Hepatocyte (in vitro differentiated cells): ENCODE measurements at regions not wholly inside any gene's neighbourhood (a gene's known extent, or its start where the extent isn't known, plus 50 kb on each side); places are given as distances from the start of the nearest gene placed in this dataset.

ENCODE experiments used
- DNase-seq: peaks from one replicate; pipeline ENCODE4 v3.0.0-alpha.2; 2016; ENCODE audit warnings: low spot score
- H2AFZ ChIP-seq: fragments of 200-600 bp; sonication (generic); 2 replicates; pipeline ENCODE4 v1.6.0; 2016; ENCODE audit warnings: antibody characterized with exemption, mild to moderate bottlenecking
- H3K27ac ChIP-seq: fragments of 200-600 bp; sonication (generic); 2 replicates; pipeline ENCODE4 v1.5.1; 2016; ENCODE audit warnings: mild to moderate bottlenecking
- H3K27me3 ChIP-seq: fragments of 200-600 bp; sonication (generic); 2 replicates; pipeline ENCODE4 v1.6.1; 2016
- H3K36me3 ChIP-seq: fragments of 200-600 bp; sonication (generic); replicated peaks from 2 replicates; pipeline ENCODE4 v1.5.1; 2016; ENCODE audit warnings: low read depth; ENCODE audit not compliant: insufficient read depth
- H3K4me1 ChIP-seq: fragments of 200-600 bp; sonication (generic); 2 replicates; pipeline ENCODE4 v1.5.1; 2016; ENCODE audit warnings: mild to moderate bottlenecking, moderate library complexity; ENCODE audit not compliant: insufficient read depth
- H3K4me2 ChIP-seq: fragments of 200-600 bp; sonication (generic); 2 replicates; pipeline ENCODE4 v1.6.0; 2016
- H3K4me3 ChIP-seq: fragments of 200-600 bp; sonication (generic); 2 replicates; pipeline ENCODE4 v1.5.1; 2016; ENCODE audit warnings: mild to moderate bottlenecking
- H3K79me2 ChIP-seq: fragments of 200-600 bp; sonication (generic); 2 replicates; pipeline ENCODE4 v1.6.0; 2017; ENCODE audit warnings: mild to moderate bottlenecking
- H3K9me2 ChIP-seq: fragments of 200-600 bp; sonication (generic); replicated peaks from 2 replicates; pipeline ENCODE4 v1.6.0; 2017; ENCODE audit warnings: mild to moderate bottlenecking; ENCODE audit not compliant: insufficient read depth
- H3K9me3 ChIP-seq: fragments of 200-600 bp; sonication (generic); 2 replicates; pipeline ENCODE4 v1.5.1; 2016; ENCODE audit warnings: low read depth, mild to moderate bottlenecking
- H4K20me1 ChIP-seq: fragments of 200-600 bp; sonication (generic); 2 replicates; pipeline ENCODE4 v1.6.0; 2016; ENCODE audit warnings: mild to moderate bottlenecking; ENCODE audit not compliant: insufficient read depth, poor library complexity, severe bottlenecking
- EZH2 ChIP-seq: fragments of 200-600 bp; sonication (generic); IDR thresholded peaks from 2 replicates; pipeline ENCODE4 v1.6.1; 2016; ENCODE audit warnings: antibody characterized with exemption, mild to moderate bottlenecking, borderline replicate concordance
- EZH2phosphoT487 ChIP-seq: fragments of 200-600 bp; sonication (generic); IDR thresholded peaks from one replicate; pipeline ENCODE4 v1.6.1; 2018; ENCODE audit warnings: antibody characterized with exemption, mild to moderate bottlenecking, low read depth, moderate library complexity; ENCODE audit not compliant: unreplicated experiment, severe bottlenecking
- WGBS: methylation state at CpG from one replicate; pipeline ENCODE4 v1.1.6; 2016; ENCODE audit warnings: low lambda C conversion rate; ENCODE audit errors: missing lambda C conversion rate; 5-methylcytosine and 5-hydroxymethylcytosine counted together
- TF ChIP-seq, protein P1 (sequence below): fragments of 200-600 bp; sonication (generic); IDR thresholded peaks from 2 replicates; pipeline ENCODE4 v1.5.1; 2016; ENCODE audit warnings: antibody characterized with exemption, mild to moderate bottlenecking; ENCODE audit not compliant: poor library complexity

- Histone ChIP-seq H2AFZ (no peak overlapping the region), H3K9me3 (no peaks in the 10 kb centered on the region), H3K9me2 (no peaks in the 10 kb centered on the region), H3K4me3 (no peak overlapping the region), H3K27ac (no peak overlapping the region), H3K27me3 (no peaks in the 10 kb centered on the region), H3K79me2 (no peaks in the 10 kb centered on the region), H3K4me1 (no peaks in the 10 kb centered on the region), H3K4me2 (no peak overlapping the region), H3K36me3 (no peaks in the 10 kb centered on the region), H4K20me1 (no peaks in the 10 kb centered on the region)
- TF ChIP-seq EZH2phosphoT487 (no peak), EZH2 (no peak)
- TF ChIP-seq, protein P1, sequence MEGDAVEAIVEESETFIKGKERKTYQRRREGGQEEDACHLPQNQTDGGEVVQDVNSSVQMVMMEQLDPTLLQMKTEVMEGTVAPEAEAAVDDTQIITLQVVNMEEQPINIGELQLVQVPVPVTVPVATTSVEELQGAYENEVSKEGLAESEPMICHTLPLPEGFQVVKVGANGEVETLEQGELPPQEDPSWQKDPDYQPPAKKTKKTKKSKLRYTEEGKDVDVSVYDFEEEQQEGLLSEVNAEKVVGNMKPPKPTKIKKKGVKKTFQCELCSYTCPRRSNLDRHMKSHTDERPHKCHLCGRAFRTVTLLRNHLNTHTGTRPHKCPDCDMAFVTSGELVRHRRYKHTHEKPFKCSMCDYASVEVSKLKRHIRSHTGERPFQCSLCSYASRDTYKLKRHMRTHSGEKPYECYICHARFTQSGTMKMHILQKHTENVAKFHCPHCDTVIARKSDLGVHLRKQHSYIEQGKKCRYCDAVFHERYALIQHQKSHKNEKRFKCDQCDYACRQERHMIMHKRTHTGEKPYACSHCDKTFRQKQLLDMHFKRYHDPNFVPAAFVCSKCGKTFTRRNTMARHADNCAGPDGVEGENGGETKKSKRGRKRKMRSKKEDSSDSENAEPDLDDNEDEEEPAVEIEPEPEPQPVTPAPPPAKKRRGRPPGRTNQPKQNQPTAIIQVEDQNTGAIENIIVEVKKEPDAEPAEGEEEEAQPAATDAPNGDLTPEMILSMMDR: no peak
- WGBS: 91% methylated on average over 4 of the region's 4 CpGs
- DNase-seq: no peak
Measured at GRCh38 chr12:75613981-75614380, 102.6 kb upstream of the KRR1 start.

GRCh38 chr12:75611041-75611440 lies 99.6 kb upstream of the KRR1 start:
- H3K4me2 ChIP-seq: no peak overlapping the region
- no peaks in the 10 kb centered on the region for H3K4me1 ChIP-seq
- no peak overlapping the region for H3K27ac ChIP-seq
- DNase-seq: no peak
- no peaks in the 10 kb centered on the region for H3K9me3 ChIP-seq
- no peak overlapping the region for H3K4me3 ChIP-seq
- H3K27me3 ChIP-seq: no peaks in the 10 kb centered on the region
- no peaks in the 10 kb centered on the region for H3K36me3 ChIP-seq
- 87% methylated on average over 4 of the region's 4 CpGs for WGBS
- no peaks in the 10 kb centered on the region for H3K79me2 ChIP-seq
- no peaks in the 10 kb centered on the region for H4K20me1 ChIP-seq
- H2AFZ ChIP-seq: no peak overlapping the region
- no peaks in the 10 kb centered on the region for H3K9me2 ChIP-seq
- TF ChIP-seq, protein P1: no peak
- TF ChIP-seq EZH2 (no peak), EZH2phosphoT487 (no peak)

DNA sequence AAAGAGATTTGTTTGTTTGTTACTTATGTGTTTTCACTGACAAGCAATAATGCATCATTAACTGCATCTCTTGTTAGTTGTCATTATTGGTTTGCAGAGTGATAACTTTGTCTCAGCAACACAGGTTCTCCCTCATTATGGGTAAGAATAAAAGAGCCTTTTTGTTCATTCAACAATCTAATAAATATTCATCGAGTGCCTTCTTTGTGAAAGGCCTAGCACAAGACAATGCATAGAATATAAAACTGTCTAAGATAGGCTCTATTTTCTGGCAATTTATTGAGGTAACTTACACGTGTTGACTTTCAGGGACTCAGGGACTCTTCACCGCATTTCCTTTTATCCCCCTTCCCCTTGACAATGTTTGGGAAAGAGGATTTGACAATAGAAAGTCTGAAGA lies 95.5 kb upstream of the KRR1 start:
- no peaks in the 10 kb centered on the region for H3K27me3 ChIP-seq
- H3K36me3 ChIP-seq: no peaks in the 10 kb centered on the region
- no peaks in the 10 kb centered on the region for H3K9me3 ChIP-seq
- no peak overlapping the region for H3K27ac ChIP-seq
- no peak overlapping the region for H3K4me3 ChIP-seq
- DNase-seq: no peak
- H2AFZ ChIP-seq: no peak overlapping the region
- 78% methylated on average over 3 of the region's 3 CpGs for WGBS
- no peak overlapping the region for H3K4me2 ChIP-seq
- no peaks in the 10 kb centered on the region for H3K4me1 ChIP-seq
- no peaks in the 10 kb centered on the region for H3K9me2 ChIP-seq
- H4K20me1 ChIP-seq: no peaks in the 10 kb centered on the region
- no peaks in the 10 kb centered on the region for H3K79me2 ChIP-seq
- TF ChIP-seq, protein P1: no peak
- TF ChIP-seq EZH2 (no peak), EZH2phosphoT487 (no peak)

GRCh38 chr12:75606151-75606550 lies 94.7 kb upstream of the KRR1 start:
- H3K4me1 ChIP-seq: no peaks in the 10 kb centered on the region
- TF ChIP-seq EZH2 (no peak), EZH2phosphoT487 (no peak)
- no peak overlapping the region for H2AFZ ChIP-seq
- no peaks in the 10 kb centered on the region for H3K9me3 ChIP-seq
- H3K36me3 ChIP-seq: no peaks in the 10 kb centered on the region
- H3K4me3 ChIP-seq: no peak overlapping the region
- no peak overlapping the region for H3K4me2 ChIP-seq
- no peaks in the 10 kb centered on the region for H3K27me3 ChIP-seq
- H3K27ac ChIP-seq: no peak overlapping the region
- H4K20me1 ChIP-seq: no peaks in the 10 kb centered on the region
- WGBS: 79% methylated on average over 2 of the region's 2 CpGs
- DNase-seq: no peak
- H3K9me2 ChIP-seq: no peaks in the 10 kb centered on the region
- H3K79me2 ChIP-seq: no peaks in the 10 kb centered on the region
